K562 (cell line): ENCODE measurements at regions not wholly inside any gene's neighbourhood (a gene's known extent, or its start where the extent isn't known, plus 50 kb on each side); places are given as distances from the start of the nearest gene placed in this dataset.

Source experiments
- ATAC-seq: fragments of 200-7000 bp; cut with Tn5 transposase; 3 replicates; pipeline ENCODE4 v1.9.1; 2020; ENCODE audit warnings: moderate library complexity
- BruUV-seq: library from RNA; stranded (reverse); fragments of 400-500 nt; replicated peaks from 2 replicates; lab custom pipeline; 2021; lab: Mats Ljungman, UMichigan
- CTCF ChIA-PET: fragments of 300-600 bp; formaldehyde crosslinking; extraction: SDS; loops from one replicate; lab custom pipeline; 2021; ENCODE audit warnings: low intra/inter-chr PET ratio; lab: Yijun Ruan, JAX
- POLR2A ChIA-PET: fragments of 300-600, 350-650 bp; sonication (Branson Sonifier 250); formaldehyde crosslinking; extraction: SDS; loops from one replicate; lab custom pipeline; 2021; ENCODE audit warnings: antibody characterized with exemption, inconsistent platforms; lab: Yijun Ruan, JAX
- DNase-seq, 4 experiments: peaks; one replicate each; pipeline versions ENCODE4 v3.0.0 to v3.0.0-alpha.2; 2011 to 2018; ENCODE audit warnings: low spot score in 3 of 4, mixed read lengths in 3 of 4; ENCODE audit errors: extremely low read depth in 1 of 4
- FAIRE-seq: peaks from 2 replicates; lab custom pipeline; 2011; peaks lifted over from hg19 to GRCh38; lab: Jason Lieb, UNC
- H2AFZ ChIP-seq: 2 replicates; pipeline ENCODE4 v1.6.0; 2011; ENCODE audit warnings: low read depth, low read length, control low read depth, inconsistent platforms
- H3K27ac ChIP-seq: fragments of 200-600 bp; 3 replicates; pipeline ENCODE4 v1.8.0; 2011; ENCODE audit warnings: low read depth, mild to moderate bottlenecking, control low read depth, inconsistent platforms, low read length, moderate library complexity, mixed read lengths; ENCODE audit errors: extremely low read depth
- H3K27me3 ChIP-seq, 2 experiments: fragments of 300-600 bp in 1 of 2; 2 replicates in 1 of 2; 3 replicates in 1 of 2; pipeline versions ENCODE4 v1.6.0 to v1.8.0; 2011; ENCODE audit warnings: inconsistent platforms in 2 of 2, low read length in 2 of 2, mild to moderate bottlenecking in 1 of 2, mixed read lengths in 1 of 2, moderate library complexity in 1 of 2; ENCODE audit not compliant: control insufficient read depth in 2 of 2, insufficient read depth in 2 of 2
- H3K36me3 ChIP-seq: fragments of 300-600 bp; 3 replicates; pipeline ENCODE4 v1.8.0; 2011; ENCODE audit warnings: mild to moderate bottlenecking, low read length, inconsistent platforms; ENCODE audit not compliant: control insufficient read depth, insufficient read depth
- H3K4me1 ChIP-seq, 2 experiments: fragments of 200-600 bp in 1 of 2; replicated peaks in 1 of 2; 2 replicates in 1 of 2; 3 replicates in 1 of 2; pipeline versions ENCODE4 v1.5.1 to v1.8.0; 2011; ENCODE audit warnings: inconsistent platforms in 2 of 2, low read length in 2 of 2, mild to moderate bottlenecking in 1 of 2, mixed read lengths in 1 of 2, moderate library complexity in 1 of 2; ENCODE audit not compliant: control insufficient read depth in 2 of 2, insufficient read depth in 2 of 2
- H3K4me2 ChIP-seq: 2 replicates; pipeline ENCODE4 v1.6.1; 2011; ENCODE audit warnings: low read length, control low read depth, inconsistent platforms, mixed read lengths; ENCODE audit not compliant: insufficient read depth
- H3K4me3 ChIP-seq: fragments of 200-600 bp; sonication (generic), shearing (Covaris generic); 2 replicates; pipeline ENCODE4 v1.5.1; 2016; ENCODE audit warnings: control low read depth, inconsistent platforms
- H3K79me2 ChIP-seq: fragments of 200-600 bp; 3 replicates; pipeline ENCODE4 v1.8.0; 2011; ENCODE audit warnings: low read length, inconsistent platforms; ENCODE audit not compliant: control insufficient read depth, insufficient read depth
- H3K9ac ChIP-seq, 2 experiments: 2 replicates each; pipeline versions ENCODE4 v1.6.0 to v1.6.1; 2011; ENCODE audit warnings: low read depth in 2 of 2, low read length in 2 of 2, control low read depth in 1 of 2, inconsistent platforms in 1 of 2, mild to moderate bottlenecking in 1 of 2, mixed read lengths in 1 of 2; ENCODE audit not compliant: insufficient read depth in 1 of 2
- H3K9me1 ChIP-seq: one replicate; pipeline ENCODE4 v1.6.0; 2011; ENCODE audit warnings: inconsistent platforms, mild to moderate bottlenecking, low read length, moderate library complexity; ENCODE audit not compliant: control insufficient read depth, insufficient read depth
- H3K9me3 ChIP-seq: replicated peaks from 2 replicates; pipeline ENCODE4 v1.5.1; 2011; ENCODE audit warnings: low read depth, low read length, inconsistent platforms; ENCODE audit not compliant: control insufficient read depth, insufficient read depth
- H4K20me1 ChIP-seq: replicated peaks from 2 replicates; pipeline ENCODE4 v1.6.1; 2011; ENCODE audit warnings: low read length, inconsistent platforms, mixed read lengths; ENCODE audit not compliant: control insufficient read depth, insufficient read depth
- L3MBTL2 ChIP-seq: fragments of 450-650 bp; IDR thresholded peaks from 2 replicates; pipeline ENCODE4 v1.6.1; 2016; ENCODE audit warnings: mild to moderate bottlenecking, moderate library complexity
- NEUROD1 ChIP-seq: fragments of 150-350 bp; IDR thresholded peaks from 2 replicates; pipeline ENCODE4 v1.6.1; 2014; ENCODE audit warnings: borderline replicate concordance, low read length, low read depth; ENCODE audit not compliant: partially characterized antibody
- TAL1 ChIP-seq: fragments of 450-650 bp; IDR thresholded peaks from 2 replicates; pipeline ENCODE4 v1.6.1; 2016; ENCODE audit warnings: mild to moderate bottlenecking
- ZKSCAN1 ChIP-seq: fragments of 150-350 bp; IDR thresholded peaks from 2 replicates; pipeline ENCODE4 v1.6.1; 2016; ENCODE audit warnings: low read depth, low read length
- ZNF24 ChIP-seq: fragments of 450-650 bp; IDR thresholded peaks from 2 replicates; pipeline ENCODE4 v1.6.1; 2016
- WGBS: fragments of 100-300 bp; shearing (Covaris generic); methylation state at CpG from one replicate; pipeline ENCODE4 v1.1.6; 2016; ENCODE audit warnings: low coverage, mixed read lengths; ENCODE audit not compliant: insufficient coverage; ENCODE audit errors: missing lambda C conversion rate; 5-methylcytosine and 5-hydroxymethylcytosine counted together
- in situ Hi-C: fragments of 300-500 bp; cut with MboI; formaldehyde crosslinking; loops from 4 replicates; pipeline ENCODE4 v1.15.0; 2018; ENCODE audit warnings: inconsistent platforms, mixed read lengths
- intact Hi-C: fragments of 100-400 bp; cut with micrococcal nuclease; formaldehyde crosslinking; loops from 2 replicates; pipeline ENCODE4 v1.14.2; 2022
- TF ChIP-seq, protein P1 (sequence below): sonication (generic); formaldehyde crosslinking; IDR thresholded peaks from 2 replicates; pipeline ENCODE4 v1.8.0; 2023; ENCODE audit warnings: mild to moderate bottlenecking, missing genetic modification reagents

DNA sequence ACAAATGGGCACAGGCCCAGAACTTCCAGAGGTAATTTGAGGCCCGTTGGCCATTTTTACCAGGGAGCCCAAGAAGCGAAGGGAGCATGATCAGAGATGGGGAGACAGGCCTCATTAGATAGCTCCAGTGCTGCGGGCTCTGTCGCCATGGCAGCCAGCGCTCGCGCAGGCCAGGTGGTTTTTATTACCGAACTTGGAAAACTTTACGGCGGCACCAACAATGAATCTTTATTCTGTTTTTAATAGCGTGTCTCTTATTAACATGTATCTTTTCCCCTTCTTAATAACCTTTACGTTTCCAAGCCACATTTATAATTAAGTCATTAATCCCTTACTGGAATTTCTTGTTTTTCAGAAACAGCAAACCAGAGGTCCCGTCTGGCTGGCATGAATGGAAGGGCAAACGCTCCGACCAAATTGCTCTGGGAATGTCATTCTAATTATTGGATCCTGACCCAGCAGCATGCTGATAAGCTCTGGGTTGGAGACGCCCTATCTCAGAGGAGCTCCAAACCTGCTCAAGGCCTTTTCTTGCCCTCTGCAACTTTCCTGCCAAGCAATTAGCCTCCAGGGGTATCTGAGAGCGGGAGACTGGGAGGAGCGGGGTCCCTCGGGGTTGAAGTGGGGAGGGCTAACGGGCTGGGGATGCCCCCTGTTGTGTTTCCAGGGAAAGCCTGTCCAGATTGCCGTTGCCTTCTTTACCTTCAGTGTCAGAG, 256.4 kb downstream of the TLE3 start:
- Histone ChIP-seq H3K4me3 (no peak overlapping the region), H3K4me2 (no peak overlapping the region)
- TF ChIP-seq ZKSCAN1 (no peak), TAL1 (no peak), L3MBTL2 (no peak), ZNF24 (no peak), NEUROD1 (no peak)
- TF ChIP-seq, protein P1, sequence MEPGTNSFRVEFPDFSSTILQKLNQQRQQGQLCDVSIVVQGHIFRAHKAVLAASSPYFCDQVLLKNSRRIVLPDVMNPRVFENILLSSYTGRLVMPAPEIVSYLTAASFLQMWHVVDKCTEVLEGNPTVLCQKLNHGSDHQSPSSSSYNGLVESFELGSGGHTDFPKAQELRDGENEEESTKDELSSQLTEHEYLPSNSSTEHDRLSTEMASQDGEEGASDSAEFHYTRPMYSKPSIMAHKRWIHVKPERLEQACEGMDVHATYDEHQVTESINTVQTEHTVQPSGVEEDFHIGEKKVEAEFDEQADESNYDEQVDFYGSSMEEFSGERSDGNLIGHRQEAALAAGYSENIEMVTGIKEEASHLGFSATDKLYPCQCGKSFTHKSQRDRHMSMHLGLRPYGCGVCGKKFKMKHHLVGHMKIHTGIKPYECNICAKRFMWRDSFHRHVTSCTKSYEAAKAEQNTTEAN (CRISPR knock-in tag): no peak

More for the DNA sequence above, 256.4 kb downstream of the TLE3 start:
- Histone ChIP-seq H3K27me3 (peaks cover 3 to 22% of the 10 kb centered on the region in 2 experiments; a peak in 1 of 5 replicates), H3K4me1 (no peaks in the 10 kb centered on the region), H2AFZ (no peak overlapping the region), H3K9ac (no peak overlapping the region), H3K9me1 (no peaks in the 10 kb centered on the region), H3K27ac (no peak overlapping the region), H3K79me2 (no peaks in the 10 kb centered on the region), H4K20me1 (no peaks in the 10 kb centered on the region), H3K36me3 (no peaks in the 10 kb centered on the region), H3K9me3 (no peaks in the 10 kb centered on the region)
- intact Hi-C loops (no loop called here), in situ Hi-C loops (no loop called here)
- DNase-seq (no peak), ATAC-seq (no peak), FAIRE-seq (no peak)
- 13% methylated on average over 17 of the region's 21 CpGs for WGBS
- ChIA-PET CTCF (no interaction called here), POLR2A (interaction anchor here (1.8 kb wide), 1 partner anchor 8 kb away, joined by 7 read pairs; no protein-coding TSS in a partner anchor)
- no TSS peak for BruUV-seq
